ENCODE measurements at regions not wholly inside any gene's neighbourhood (a gene's known extent, or its start where the extent isn't known, plus 50 kb on each side); places are given as distances from the start of the nearest gene placed in this dataset.
A peak's percentile ranks its signal among the peaks of the same experiment; 100 is the strongest.

GRCh38 chr2:196293751-196294515 is 122.6 kb upstream of the STK17B start:
- ATAC-seq (ENCODE audit: low read depth) (no peak), DNase-seq (no peak)
- H3K79me2 ChIP-seq (ENCODE audit: control insufficient read depth, insufficient read depth, low read length): no peaks in the 10 kb centered on the region
- Mint-ChIP-seq H3K27ac (peak overlapping the region; percentile 12), H3K9me3 (ENCODE audit: insufficient read depth) (no peaks in the 10 kb centered on the region), H3K4me3 (no peak overlapping the region), H3K27me3 (no peaks in the 10 kb centered on the region), H3K4me1 (peaks cover 40% of the 10 kb centered on the region)
- peaks cover 32 to 36% of the 10 kb centered on the region in 2 donors for H3K4me1 ChIP-seq (ENCODE audit: control insufficient read depth in 2 of 2, insufficient read depth in 2 of 2, low read length in 2 of 2)
- no peak overlapping the region for H3K4me2 ChIP-seq (replicated peaks; ENCODE audit: low read depth, low read length, poor library complexity, severe bottlenecking)
- TF ChIP-seq EZH2 (IDR thresholded peaks at IDR 0.05; ENCODE audit: borderline replicate concordance, insufficient read depth, low read depth, low read length, poor library complexity, severe bottlenecking): no peak
- no peak for TF ChIP-seq CTCF (IDR thresholded peaks at IDR 0.05)
- no peaks in the 10 kb centered on the region for H4K20me1 ChIP-seq (ENCODE audit: control insufficient read depth, insufficient read depth, low read length, poor library complexity, severe bottlenecking)
- H3K4me3 ChIP-seq (ENCODE audit: control extremely low read depth in 1 of 5, extremely low read depth in 1 of 5, insufficient read depth in 1 of 5, low read depth in 2 of 5, low read length in 4 of 5): no peak overlapping the region
- no peaks in the 10 kb centered on the region for H3K36me3 ChIP-seq (replicated peaks in 1 of 2; ENCODE audit: control extremely low read depth in 1 of 2, control insufficient read depth in 1 of 2, extremely low read depth in 1 of 2, insufficient read depth in 2 of 2, low read length in 1 of 2)
- intact Hi-C loops (cut with micrococcal nuclease): no loop called here
- WGBS (ENCODE audit: insufficient coverage): no CpG with 5 or more reads among the region's 3 CpGs
- H3K27ac ChIP-seq (ENCODE audit: low read length in 2 of 2): no peak overlapping the region
- ChIA-PET POLR2A (no interaction called here), CTCF (interaction anchor here (0.5 to 8.5 kb wide), 6 partner anchors 8 to 216 kb away, joined by 3 to 56 read pairs (median 4); no protein-coding TSS in a partner anchor)
- H2AFZ ChIP-seq (ENCODE audit: insufficient read depth, low read depth, low read length, poor library complexity, severe bottlenecking): no peak overlapping the region
- no peaks in the 10 kb centered on the region for H3K9me3 ChIP-seq (ENCODE audit: control extremely low read depth in 1 of 3, control insufficient read depth in 2 of 3, insufficient read depth in 1 of 3, low read length in 2 of 3)
- no peak overlapping the region for H3K9ac ChIP-seq (ENCODE audit: low read length)
- H3K27me3 ChIP-seq (replicated peaks in 1 of 4; ENCODE audit: control extremely low read depth in 1 of 4, control insufficient read depth in 3 of 4, insufficient read depth in 4 of 4, low read length in 3 of 4): no peaks in the 10 kb centered on the region

- intact Hi-C loops (cut with micrococcal nuclease): no loop called here
- ATAC-seq (ENCODE audit: low read depth): no peak
- H3K79me2 ChIP-seq (ENCODE audit: control insufficient read depth, insufficient read depth, low read length): no peaks in the 10 kb centered on the region
- H3K4me1 ChIP-seq (ENCODE audit: control insufficient read depth in 2 of 2, insufficient read depth in 2 of 2, low read length in 2 of 2): peaks cover 26 to 31% of the 10 kb centered on the region in 2 donors
- Mint-ChIP-seq H3K9me3 (ENCODE audit: insufficient read depth) (no peaks in the 10 kb centered on the region), H3K4me3 (no peak overlapping the region), H3K27me3 (no peaks in the 10 kb centered on the region), H3K4me1 (peaks cover 35% of the 10 kb centered on the region), H3K27ac (no peak overlapping the region)
- no peak overlapping the region for H3K4me2 ChIP-seq (replicated peaks; ENCODE audit: low read depth, low read length, poor library complexity, severe bottlenecking)
- TF ChIP-seq CTCF (IDR thresholded peaks at IDR 0.05): no peak
- TF ChIP-seq EZH2 (IDR thresholded peaks at IDR 0.05; ENCODE audit: borderline replicate concordance, insufficient read depth, low read depth, low read length, poor library complexity, severe bottlenecking): no peak
- H3K9ac ChIP-seq (ENCODE audit: low read length): no peak overlapping the region
- no peaks in the 10 kb centered on the region for H3K27me3 ChIP-seq (replicated peaks in 1 of 4; ENCODE audit: control extremely low read depth in 1 of 4, control insufficient read depth in 3 of 4, insufficient read depth in 4 of 4, low read length in 3 of 4)
- no peak for DNase-seq
- no peak overlapping the region for H3K27ac ChIP-seq (ENCODE audit: low read length in 2 of 2)
- H4K20me1 ChIP-seq (ENCODE audit: control insufficient read depth, insufficient read depth, low read length, poor library complexity, severe bottlenecking): no peaks in the 10 kb centered on the region
- no peak overlapping the region for H2AFZ ChIP-seq (ENCODE audit: insufficient read depth, low read depth, low read length, poor library complexity, severe bottlenecking)
- no CpG with 5 or more reads among the region's 1 CpG for WGBS (ENCODE audit: insufficient coverage)
- ChIA-PET POLR2A (no interaction called here), CTCF (interaction anchor here (0.9 to 8.5 kb wide), 5 partner anchors 10 to 216 kb away, joined by 3 to 56 read pairs (median 4); no protein-coding TSS in a partner anchor)
- H3K36me3 ChIP-seq (replicated peaks in 1 of 2; ENCODE audit: control extremely low read depth in 1 of 2, control insufficient read depth in 1 of 2, extremely low read depth in 1 of 2, insufficient read depth in 2 of 2, low read length in 1 of 2): no peaks in the 10 kb centered on the region
- H3K4me3 ChIP-seq (ENCODE audit: control extremely low read depth in 1 of 5, extremely low read depth in 1 of 5, insufficient read depth in 1 of 5, low read depth in 2 of 5, low read length in 4 of 5): no peak overlapping the region
- no peaks in the 10 kb centered on the region for H3K9me3 ChIP-seq (ENCODE audit: control extremely low read depth in 1 of 3, control insufficient read depth in 2 of 3, insufficient read depth in 1 of 3, low read length in 2 of 3)
Observed at GRCh38 chr2:196294516-196294909, 123.1 kb upstream of the STK17B start.
